Thyroid gland (tissue), 4 donors: ENCODE measurements at regions not wholly inside any gene's neighbourhood (a gene's known extent, or its start where the extent isn't known, plus 50 kb on each side); places are given as distances from the start of the nearest gene placed in this dataset.

Source experiments
- DNase-seq, 2 donors: peaks; one replicate each; pipeline ENCODE4 v3.0.0-alpha.2; 2019
- H3K27ac ChIP-seq, 3 donors: fragments of 200-600 bp; sonication (generic); 1 replicate in 2 of 3; 2 replicates in 1 of 3; pipeline ENCODE4 v1.5.1; 2016 to 2019; ENCODE audit warnings: mild to moderate bottlenecking in 1 of 3, moderate library complexity in 1 of 3
- H3K27me3 ChIP-seq: fragments of 200-600 bp; sonication (generic); one replicate; pipeline ENCODE4 v1.5.1; 2019
- H3K36me3 ChIP-seq, 2 donors: fragments of 200-600 bp; sonication (generic); one replicate each; pipeline ENCODE4 v1.5.1; 2016 to 2019
- H3K4me1 ChIP-seq, 2 donors: fragments of 200-600 bp; sonication (generic); one replicate each; pipeline ENCODE4 v1.5.1; 2017 to 2019
- H3K4me3 ChIP-seq, 3 donors: fragments of 200-600 bp; sonication (generic); replicated peaks in 1 of 3; 1 replicate in 2 of 3; 2 replicates in 1 of 3; pipeline ENCODE4 v1.5.1; 2016; ENCODE audit warnings: mild to moderate bottlenecking in 1 of 3
- H3K9me3 ChIP-seq: fragments of 200-600 bp; sonication (generic); one replicate; pipeline ENCODE4 v1.5.1; 2017
- CTCF ChIP-seq, 6 experiments: fragments of 200-600 bp in 3 of 6; fragments of 450-650 bp in 3 of 6; sonication (generic) in 3 of 6; IDR thresholded peaks; one replicate each; pipeline ENCODE4 v1.5.1; 2016 to 2019; ENCODE audit warnings: antibody characterized with exemption in 6 of 6, mild to moderate bottlenecking in 2 of 6, inconsistent platforms in 1 of 6, moderate library complexity in 1 of 6
- POLR2A ChIP-seq, 2 donors: fragments of 450-650 bp; IDR thresholded peaks; one replicate each; pipeline ENCODE4 v1.6.1; 2017; ENCODE audit warnings: antibody characterized with exemption in 2 of 2, mild to moderate bottlenecking in 2 of 2, moderate library complexity in 1 of 2
- WGBS, 2 donors: methylation state at CpG; one replicate each; pipeline ENCODE4 v1.1.5; 2017; 5-methylcytosine and 5-hydroxymethylcytosine counted together
- intact Hi-C: fragments of 100-400 bp; cut with DNase I; formaldehyde crosslinking; loops from one replicate; pipeline ENCODE4 v1.15.1; 2023

GRCh38 chr4:174091130-174091529 lies 192.3 kb downstream of the FBXO8 start:
- intact Hi-C loops = no loop called here
- DNase-seq = no peak

GRCh38 chr4:174089711-174090110 lies 193.8 kb downstream of the FBXO8 start:
- DNase-seq = no peak
- Histone ChIP-seq H3K4me1 (no peaks in the 10 kb centered on the region), H3K4me3 (no peak overlapping the region), H3K27me3 (no peaks in the 10 kb centered on the region), H3K9me3 (no peaks in the 10 kb centered on the region), H3K27ac (no peak overlapping the region), H3K36me3 (no peaks in the 10 kb centered on the region)
- WGBS, 2 donors = 71 to 79% methylated on average over 4 of the region's 4 CpGs
- intact Hi-C loops = no loop called here
- TF ChIP-seq POLR2A (IDR thresholded peaks at IDR 0.05) (no peak), CTCF (IDR thresholded peaks at IDR 0.05) (no peak)

More at GRCh38 chr4:174091130-174091529, 192.3 kb downstream of the FBXO8 start:
- H3K4me1 ChIP-seq = no peaks in the 10 kb centered on the region
- no peaks in the 10 kb centered on the region for H3K36me3 ChIP-seq
- 76 to 83% methylated on average over 2 of the region's 2 CpGs for WGBS, 2 donors
- H3K27ac ChIP-seq = no peak overlapping the region
- no peaks in the 10 kb centered on the region for H3K27me3 ChIP-seq
- no peak overlapping the region for H3K4me3 ChIP-seq
- H3K9me3 ChIP-seq = no peaks in the 10 kb centered on the region
- no peak for TF ChIP-seq POLR2A (IDR thresholded peaks at IDR 0.05)
- TF ChIP-seq CTCF (IDR thresholded peaks at IDR 0.05) = no peak

GRCh38 chr4:174088795-174089194 lies 194.7 kb downstream of the FBXO8 start:
- H3K9me3 ChIP-seq = no peaks in the 10 kb centered on the region
- no peak for DNase-seq
- 74 to 90% methylated on average over 3 of the region's 3 CpGs for WGBS, 2 donors
- no peaks in the 10 kb centered on the region for H3K4me1 ChIP-seq
- no peaks in the 10 kb centered on the region for H3K27me3 ChIP-seq
- no peak overlapping the region for H3K4me3 ChIP-seq
- no peaks in the 10 kb centered on the region for H3K36me3 ChIP-seq
- H3K27ac ChIP-seq = no peak overlapping the region
- intact Hi-C loops = no loop called here
- TF ChIP-seq CTCF (IDR thresholded peaks at IDR 0.05) = no peak
- no peak for TF ChIP-seq POLR2A (IDR thresholded peaks at IDR 0.05)

GRCh38 chr4:174086829-174087799 lies 196.4 kb downstream of the FBXO8 start:
- Histone ChIP-seq H3K4me1 (no peaks in the 10 kb centered on the region), H3K9me3 (no peaks in the 10 kb centered on the region), H3K4me3 (no peak overlapping the region), H3K27ac (no peak overlapping the region), H3K36me3 (no peaks in the 10 kb centered on the region), H3K27me3 (no peaks in the 10 kb centered on the region)
- no peak for DNase-seq
- intact Hi-C loops = no loop called here
- TF ChIP-seq POLR2A (IDR thresholded peaks at IDR 0.05) = no peak
- no peak for TF ChIP-seq CTCF (IDR thresholded peaks at IDR 0.05)
- whole genome bisulfite sequencing, 2 donors = 66 to 74% methylated on average over 14 of the region's 14 CpGs

GRCh38 chr4:174084981-174085380 lies 198.5 kb downstream of the FBXO8 start:
- no peaks in the 10 kb centered on the region for H3K36me3 ChIP-seq
- no peak for TF ChIP-seq POLR2A (IDR thresholded peaks at IDR 0.05)
- no peak for TF ChIP-seq CTCF (IDR thresholded peaks at IDR 0.05)
- 92 to 93% methylated on average over 2 of the region's 2 CpGs for WGBS, 2 donors

More at GRCh38 chr4:174084981-174085380, 198.5 kb downstream of the FBXO8 start:
- H3K4me1 ChIP-seq = no peaks in the 10 kb centered on the region
- H3K27me3 ChIP-seq = no peaks in the 10 kb centered on the region
- no peaks in the 10 kb centered on the region for H3K9me3 ChIP-seq
- no peak overlapping the region for H3K4me3 ChIP-seq
- no peak for DNase-seq
- H3K27ac ChIP-seq = no peak overlapping the region
- intact Hi-C loops = no loop called here
